HepG2 (cell line): ENCODE measurements at regions not wholly inside any gene's neighbourhood (a gene's known extent, or its start where the extent isn't known, plus 50 kb on each side); places are given as distances from the start of the nearest gene placed in this dataset.

ENCODE experiments used
- ATAC-seq: fragments of 200-7000 bp; cut with Tn5 transposase; 3 replicates; pipeline ENCODE4 v1.9.1; 2020; ENCODE audit warnings: mild to moderate bottlenecking, moderate library complexity
- BruUV-seq: library from RNA; stranded (reverse); fragments of 400-500 nt; replicated peaks from 2 replicates; lab custom pipeline; 2021; lab: Mats Ljungman, UMichigan
- CTCF ChIA-PET: fragments of 300-600 bp; formaldehyde crosslinking; extraction: SDS; loops from one replicate; lab custom pipeline; 2021; ENCODE audit warnings: low total read pairs, inconsistent platforms, low intra/inter-chr PET ratio; lab: Yijun Ruan, JAX
- POLR2A ChIA-PET: fragments of 350-600 bp; sonication (Branson Sonifier 250); formaldehyde crosslinking; loops from one replicate; lab custom pipeline; 2020; ENCODE audit warnings: antibody characterized with exemption, inconsistent platforms; lab: Yijun Ruan, JAX
- DNase-seq: peaks from one replicate; pipeline ENCODE4 v3.0.0-alpha.2; 2015; ENCODE audit warnings: low spot score
- FAIRE-seq: peaks from 3 replicates; lab custom pipeline; 2011; peaks lifted over from hg19 to GRCh38; lab: Jason Lieb, UNC
- H2AFZ ChIP-seq: one replicate; pipeline ENCODE4 v1.6.1; 2011; ENCODE audit warnings: low read length, inconsistent platforms
- H3K27ac ChIP-seq: fragments of 300-600 bp; 3 replicates; pipeline ENCODE4 v1.8.0; 2011; ENCODE audit warnings: mixed run types, mild to moderate bottlenecking, mixed read lengths, low read length, inconsistent platforms; ENCODE audit not compliant: insufficient read depth; ENCODE audit errors: extremely low read length
- H3K27me3 ChIP-seq, 2 experiments: fragments of 200-600 bp in 1 of 2; 2 replicates in 1 of 2; 3 replicates in 1 of 2; pipeline versions ENCODE4 v1.6.0 to v1.8.0; 2011; ENCODE audit warnings: low read length in 2 of 2, mild to moderate bottlenecking in 2 of 2, moderate library complexity in 2 of 2, inconsistent platforms in 1 of 2; ENCODE audit not compliant: insufficient read depth in 2 of 2, control insufficient read depth in 1 of 2
- H3K36me3 ChIP-seq, 2 experiments: fragments of 200-600 bp in 1 of 2; replicated peaks in 1 of 2; 2 replicates in 1 of 2; 3 replicates in 1 of 2; pipeline versions ENCODE4 v1.5.1 to v1.8.0; 2011; ENCODE audit warnings: low read length in 2 of 2, inconsistent platforms in 1 of 2; ENCODE audit not compliant: insufficient read depth in 2 of 2, control insufficient read depth in 1 of 2
- H3K4me1 ChIP-seq: 2 replicates; pipeline ENCODE4 v1.5.1; 2012; ENCODE audit warnings: low read length, inconsistent platforms; ENCODE audit not compliant: insufficient read depth
- H3K4me2 ChIP-seq: 2 replicates; pipeline ENCODE4 v1.6.0; 2011; ENCODE audit warnings: low read depth, low read length, inconsistent platforms
- H3K4me3 ChIP-seq, 3 experiments: fragments of 200-600 bp in 1 of 3; sonication (generic), shearing (Covaris generic) in 1 of 3; replicated peaks in 1 of 3; 2 replicates each; pipeline ENCODE4 v1.5.1; 2011 to 2016; ENCODE audit warnings: low read length in 3 of 3, inconsistent platforms in 2 of 3, low read depth in 2 of 3, mild to moderate bottlenecking in 2 of 3, control low read depth in 1 of 3, mixed read lengths in 1 of 3; ENCODE audit not compliant: insufficient read depth in 1 of 3
- H3K79me2 ChIP-seq: one replicate; pipeline ENCODE4 v1.6.1; 2011; ENCODE audit warnings: low read length, inconsistent platforms; ENCODE audit not compliant: insufficient read depth
- H3K9ac ChIP-seq: 2 replicates; pipeline ENCODE4 v1.6.0; 2011; ENCODE audit warnings: mild to moderate bottlenecking, low read depth, low read length, inconsistent platforms; ENCODE audit not compliant: insufficient read depth
- H3K9me3 ChIP-seq: 2 replicates; pipeline ENCODE4 v1.5.1; 2012; ENCODE audit warnings: mild to moderate bottlenecking, low read length
- H4K20me1 ChIP-seq: 2 replicates; pipeline ENCODE4 v1.6.0; 2011; ENCODE audit warnings: inconsistent platforms, mild to moderate bottlenecking, low read length, moderate library complexity; ENCODE audit not compliant: insufficient read depth
- ATF7 ChIP-seq, 2 experiments: fragments of 450-650 bp in 1 of 2; sonication (generic) in 1 of 2; formaldehyde crosslinking in 1 of 2; IDR thresholded peaks; 2 replicates each; pipeline versions ENCODE4 v1.4.0 to v1.6.1; 2016 to 2020; ENCODE audit warnings: antibody characterized with exemption in 1 of 2, mild to moderate bottlenecking in 1 of 2, missing genetic modification reagents in 1 of 2
- BORCS8-MEF2B ChIP-seq: sonication (generic); formaldehyde crosslinking; IDR thresholded peaks from 2 replicates; pipeline ENCODE4 v1.8.0; 2022; ENCODE audit warnings: mild to moderate bottlenecking, missing genetic modification reagents
- CEBPG ChIP-seq: IDR thresholded peaks from 2 replicates; pipeline ENCODE4 v1.6.1; 2016
- FOSL2 ChIP-seq: sonication (generic); formaldehyde crosslinking; IDR thresholded peaks from 2 replicates; pipeline ENCODE4 v1.4.0; 2020; ENCODE audit warnings: missing genetic modification reagents
- GTF3A ChIP-seq: sonication (generic); formaldehyde crosslinking; conservative IDR thresholded peaks from 2 replicates; pipeline ENCODE4 v1.4.0; 2020; ENCODE audit warnings: mild to moderate bottlenecking, missing genetic modification reagents
- PCBP1 ChIP-seq: fragments of 200-400 bp; formaldehyde crosslinking; IDR thresholded peaks from 2 replicates; pipeline ENCODE4 v1.6.1; 2017; ENCODE audit warnings: mild to moderate bottlenecking, low read depth, low read length, borderline replicate concordance
- TARDBP ChIP-seq: sonication (generic); formaldehyde crosslinking; IDR thresholded peaks from 2 replicates; pipeline ENCODE4 v1.8.0; 2022; ENCODE audit warnings: mild to moderate bottlenecking, missing genetic modification reagents
- ZNF331 ChIP-seq: sonication (generic); formaldehyde crosslinking; IDR thresholded peaks from 2 replicates; pipeline ENCODE4 v1.4.0; 2020; ENCODE audit warnings: missing genetic modification reagents
- ZNF614 ChIP-seq: IDR thresholded peaks from 2 replicates; pipeline ENCODE4 v1.6.1; 2018; ENCODE audit warnings: missing biosample characterization, missing genetic modification reagents, inconsistent platforms, borderline replicate concordance
- ZNF776 ChIP-seq: sonication (generic); formaldehyde crosslinking; IDR thresholded peaks from 2 replicates; pipeline ENCODE4 v1.4.0; 2020; ENCODE audit warnings: mild to moderate bottlenecking, missing genetic modification reagents
- WGBS: methylation state at CpG from one replicate; pipeline ENCODE4 v1.1.6; 2017; ENCODE audit warnings: low lambda C conversion rate; 5-methylcytosine and 5-hydroxymethylcytosine counted together
- in situ Hi-C: cut with HindIII; loops from 2 replicates; pipeline ENCODE4 v1.10.0; 2017; ENCODE audit warnings: low pct_unique_long_range_greater_than_20kb; ENCODE audit not compliant: extremely low pct_ligation_motif_present
- intact Hi-C: fragments of 100-400 bp; cut with micrococcal nuclease; formaldehyde crosslinking; loops from one replicate; pipeline ENCODE4 v1.10.0; 2022; ENCODE audit not compliant: unreplicated experiment
- TF ChIP-seq, protein P1 (sequence below): sonication (generic); formaldehyde crosslinking; IDR thresholded peaks from 2 replicates; pipeline ENCODE4 v1.4.0; 2020; ENCODE audit warnings: missing genetic modification reagents

DNA sequence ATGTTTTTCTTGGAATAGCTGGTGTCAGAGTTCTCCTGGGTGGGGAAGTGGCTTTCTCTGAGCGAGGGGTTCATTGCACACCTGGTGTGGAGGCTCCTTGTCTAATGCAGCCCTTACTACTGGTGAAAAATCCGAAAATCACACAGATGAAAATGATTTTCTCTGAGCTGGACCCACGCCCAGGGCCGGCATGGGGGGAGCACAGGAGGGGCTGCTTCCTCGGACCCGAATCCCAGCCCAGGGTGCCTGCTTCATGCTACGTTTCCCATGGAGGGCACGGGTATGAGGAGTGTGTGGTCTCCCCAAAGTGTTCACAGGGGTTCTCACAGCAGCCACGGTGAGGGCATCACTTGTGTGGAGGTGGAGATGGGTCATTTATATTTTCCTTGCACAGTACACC lies 288.0 kb upstream of the HDAC4 start:
- ATAC-seq (no peak), DNase-seq (no peak), FAIRE-seq (no peak)
- intact Hi-C loops (no loop called here), in situ Hi-C loops (no loop called here)
- H3K4me2 ChIP-seq = no peak overlapping the region
- no peaks in the 10 kb centered on the region for H3K9me3 ChIP-seq
- no TSS peak for BruUV-seq
- no peak overlapping the region for H3K27ac ChIP-seq
- H3K4me1 ChIP-seq = no peaks in the 10 kb centered on the region
- no peaks in the 10 kb centered on the region for H3K79me2 ChIP-seq
- ChIA-PET POLR2A (no interaction called here), CTCF (no interaction called here)
- TF ChIP-seq, protein P1, sequence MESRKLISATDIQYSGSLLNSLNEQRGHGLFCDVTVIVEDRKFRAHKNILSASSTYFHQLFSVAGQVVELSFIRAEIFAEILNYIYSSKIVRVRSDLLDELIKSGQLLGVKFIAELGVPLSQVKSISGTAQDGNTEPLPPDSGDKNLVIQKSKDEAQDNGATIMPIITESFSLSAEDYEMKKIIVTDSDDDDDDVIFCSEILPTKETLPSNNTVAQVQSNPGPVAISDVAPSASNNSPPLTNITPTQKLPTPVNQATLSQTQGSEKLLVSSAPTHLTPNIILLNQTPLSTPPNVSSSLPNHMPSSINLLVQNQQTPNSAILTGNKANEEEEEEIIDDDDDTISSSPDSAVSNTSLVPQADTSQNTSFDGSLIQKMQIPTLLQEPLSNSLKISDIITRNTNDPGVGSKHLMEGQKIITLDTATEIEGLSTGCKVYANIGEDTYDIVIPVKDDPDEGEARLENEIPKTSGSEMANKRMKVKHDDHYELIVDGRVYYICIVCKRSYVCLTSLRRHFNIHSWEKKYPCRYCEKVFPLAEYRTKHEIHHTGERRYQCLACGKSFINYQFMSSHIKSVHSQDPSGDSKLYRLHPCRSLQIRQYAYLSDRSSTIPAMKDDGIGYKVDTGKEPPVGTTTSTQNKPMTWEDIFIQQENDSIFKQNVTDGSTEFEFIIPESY = no peak
- TF ChIP-seq ZNF776 (CRISPR knock-in tag) (no peak), ZNF331 (no peak), PCBP1 (no peak), ATF7 (IDR thresholded peaks at IDR 0.05) (no peak), ATF7 (CRISPR knock-in tag; IDR thresholded peaks at IDR 0.05) (no peak), ZNF614 (CRISPR knock-in tag) (no peak), FOSL2 (CRISPR knock-in tag) (no peak), GTF3A (CRISPR knock-in tag) (no peak), CEBPG (CRISPR knock-in tag) (no peak), BORCS8-MEF2B (no peak), TARDBP (CRISPR knock-in tag) (no peak)
- no peak overlapping the region for H2AFZ ChIP-seq
- H3K36me3 ChIP-seq = no peaks in the 10 kb centered on the region
- H3K4me3 ChIP-seq = no peak overlapping the region
- H4K20me1 ChIP-seq = no peaks in the 10 kb centered on the region
- 15% methylated on average over 6 of the region's 9 CpGs for WGBS
- peaks cover 3 to 56% of the 10 kb centered on the region in 2 experiments; a peak in 4 of 5 replicates for H3K27me3 ChIP-seq
- no peak overlapping the region for H3K9ac ChIP-seq
